Middle frontal gyrus (tissue), 1 donor: ENCODE measurements at regions not wholly inside any gene's neighbourhood (a gene's known extent, or its start where the extent isn't known, plus 50 kb on each side); places are given as distances from the start of the nearest gene placed in this dataset.
"Not testable (repeated sequence)": the region's sequence is repeated elsewhere in the genome, so short reads cannot be mapped to it uniquely, and the experiment has no call there.

Experiments used
- DNase-seq: peaks from one replicate; pipeline ENCODE4 v3.0.0-alpha.2; 2015; ENCODE audit warnings: low spot score; ENCODE audit errors: extremely low spot score

DNA sequence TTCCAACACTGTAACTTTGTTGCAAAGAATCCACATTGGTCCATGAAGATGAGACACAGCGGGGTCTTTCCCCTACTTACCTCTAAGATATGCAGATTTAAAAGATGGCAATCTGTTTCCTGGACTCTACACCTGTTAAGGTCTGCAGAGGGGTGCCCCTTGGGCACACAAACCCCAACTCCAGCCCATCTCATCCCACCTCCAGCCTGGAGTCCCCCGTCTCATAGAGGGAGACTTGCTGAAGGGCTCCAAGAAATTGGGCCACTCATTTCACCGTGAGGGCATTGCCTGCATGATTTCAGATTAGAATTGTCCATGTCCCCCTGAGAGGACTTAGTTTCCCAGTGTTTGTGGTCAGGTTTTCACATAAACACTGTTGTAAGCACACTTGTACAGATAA, 365.7 kb downstream of the IRX2 start:
- DNase-seq = no peak

- DNase-seq = no peak
Measured at GRCh38 chr5:2383698-2384065, 367.8 kb downstream of the IRX2 start.

DNA sequence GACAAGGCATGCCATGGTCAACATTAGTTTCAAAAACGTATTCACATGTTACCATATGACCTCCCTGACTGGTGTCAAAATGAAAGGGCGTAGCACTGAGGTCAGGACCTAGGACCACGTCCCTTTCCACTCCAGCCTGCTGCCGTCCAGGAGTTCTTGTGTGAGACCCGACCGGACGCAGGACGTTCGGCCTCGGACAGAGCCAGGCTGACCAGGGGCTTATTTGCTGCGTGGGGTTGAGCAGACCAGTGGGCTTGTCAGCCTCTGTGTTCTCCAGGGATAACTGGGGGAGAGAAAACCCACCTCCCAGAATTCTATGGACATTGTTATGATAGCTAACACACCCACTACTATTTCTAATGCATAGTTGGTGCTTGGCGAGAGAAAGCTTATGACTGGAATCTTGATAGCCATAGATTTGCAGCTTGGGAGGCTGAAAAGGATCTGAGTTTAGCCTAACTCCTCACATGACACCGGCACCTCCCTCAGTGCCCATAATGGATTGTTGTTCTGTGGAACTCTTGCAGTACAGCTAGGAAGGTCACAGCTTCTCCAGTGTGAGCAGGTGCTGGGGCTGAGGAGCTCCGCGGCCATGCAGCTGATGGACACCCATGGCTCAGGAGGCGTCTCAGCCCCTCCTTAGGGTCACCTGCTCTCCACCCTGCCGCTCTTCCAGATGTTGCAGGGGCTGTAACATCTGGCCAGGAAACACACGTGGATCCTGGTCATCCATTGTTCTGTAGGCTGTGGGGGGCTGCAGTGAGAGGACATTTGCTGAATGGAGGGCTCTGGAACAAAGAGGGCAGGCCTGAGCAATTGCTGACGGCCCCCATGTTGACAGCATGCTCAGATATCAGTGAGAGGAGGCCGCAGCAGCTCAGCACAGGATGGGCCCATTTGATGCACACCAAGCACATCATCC, 368.4 kb downstream of the IRX2 start:
- no peak for DNase-seq

DNA sequence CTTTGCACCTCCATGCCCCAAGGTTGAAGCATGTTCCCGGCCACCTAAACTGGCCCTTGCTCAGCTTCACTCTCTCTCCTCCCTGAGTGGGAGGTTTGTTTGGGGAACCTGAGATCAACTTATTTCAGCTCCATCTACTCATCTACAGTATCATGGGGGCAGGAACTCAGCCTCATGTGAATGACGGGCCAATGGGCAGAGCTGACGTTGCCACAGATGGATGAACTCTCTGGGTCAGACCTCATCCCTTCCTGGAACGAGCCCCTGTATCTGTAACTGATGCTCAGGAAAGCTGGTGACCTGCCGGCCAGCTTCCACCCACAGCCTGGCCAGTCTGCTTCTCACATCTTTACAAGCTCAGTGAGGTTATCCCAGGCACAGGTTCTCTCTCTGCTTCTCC, 369.6 kb downstream of the IRX2 start:
- no peak for DNase-seq

GRCh38 chr5:2381070-2381469, 370.4 kb downstream of the IRX2 start:
- DNase-seq = no peak

GRCh38 chr5:2378976-2379375, 372.5 kb downstream of the IRX2 start:
- no peak for DNase-seq

DNA sequence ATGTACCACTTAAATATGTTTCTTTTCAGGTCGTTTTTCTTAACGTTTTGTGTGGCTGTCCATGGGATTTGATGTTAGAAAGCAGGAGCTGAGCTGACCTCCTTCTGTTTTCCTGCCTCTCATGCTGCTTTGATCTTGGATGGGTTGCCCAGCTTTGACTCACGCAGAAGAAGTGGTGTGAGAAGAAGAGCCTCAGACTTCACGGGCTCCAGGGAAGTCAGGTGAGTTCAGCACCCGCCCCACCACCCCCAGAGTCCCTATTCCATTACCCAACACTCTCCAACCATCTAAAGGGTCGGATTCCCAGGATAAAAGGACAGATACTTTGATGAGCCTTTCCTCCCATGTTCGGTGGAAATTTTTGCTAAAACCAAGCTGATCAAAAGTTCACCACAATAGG, 373.4 kb downstream of the IRX2 start:
- no peak for DNase-seq

DNA sequence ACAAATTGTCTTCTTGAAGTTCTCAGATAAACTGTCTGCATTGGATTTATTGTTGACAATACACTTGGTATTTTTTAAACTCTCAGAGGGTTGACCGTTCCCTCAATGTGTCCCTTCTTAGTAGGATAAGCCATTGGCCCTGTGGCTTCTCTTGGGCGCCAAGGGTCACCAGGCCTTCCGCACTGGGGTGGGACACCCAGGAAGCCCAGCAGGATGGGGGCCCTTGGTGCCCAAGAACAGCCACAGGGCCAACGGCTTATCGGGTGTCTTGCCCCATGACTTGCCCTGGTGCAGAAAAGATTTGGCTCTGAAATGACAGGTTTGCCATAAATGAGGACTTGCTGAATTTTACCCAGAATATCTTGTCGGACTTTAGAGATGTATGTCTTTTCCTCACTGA, 375.0 kb downstream of the IRX2 start:
- no peak for DNase-seq

GRCh38 chr5:2375757-2376250, 375.7 kb downstream of the IRX2 start:
- no peak for DNase-seq

DNA sequence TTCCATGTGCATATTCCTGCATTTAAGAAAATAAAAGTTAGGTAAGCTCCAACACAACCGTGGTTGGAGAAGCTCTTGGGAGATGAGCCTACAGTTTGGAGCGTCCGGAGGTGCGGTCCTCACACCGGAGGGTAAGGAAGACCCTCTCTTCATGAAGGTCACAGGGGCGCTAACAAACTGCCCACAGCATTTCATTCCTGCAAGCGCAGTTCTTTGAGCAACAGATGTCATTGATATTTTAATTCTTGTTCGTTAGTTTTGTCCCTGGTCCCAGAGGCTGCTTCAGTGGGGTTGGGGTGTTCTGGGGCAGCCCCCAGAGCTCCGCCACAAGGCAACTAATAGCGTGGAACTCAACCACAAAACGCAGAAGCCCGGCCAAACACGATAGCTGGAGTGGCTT, 376.2 kb downstream of the IRX2 start:
- DNase-seq = no peak

DNA sequence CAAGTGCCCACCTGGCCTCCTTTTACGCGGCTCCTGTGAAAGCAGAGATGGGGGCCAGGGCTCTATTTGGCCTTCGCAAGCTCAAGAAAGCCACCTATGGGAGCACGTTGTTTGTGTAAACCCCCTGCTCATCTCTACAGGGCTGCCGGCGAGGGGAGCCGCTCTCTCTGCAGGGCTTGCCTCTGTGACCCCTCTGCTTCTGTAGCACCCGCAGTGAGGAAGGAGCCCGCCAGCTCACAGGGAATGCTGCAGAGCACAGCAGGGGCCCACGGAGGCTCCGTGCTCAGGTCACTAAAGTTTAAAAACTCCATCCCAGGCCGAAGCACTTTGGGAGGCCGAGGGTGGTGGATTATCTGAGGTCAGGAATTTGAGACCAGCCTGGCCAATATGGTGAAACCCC, 376.8 kb downstream of the IRX2 start:
- no peak for DNase-seq

GRCh38 chr5:2373631-2374030, 377.8 kb downstream of the IRX2 start:
- DNase-seq = no peak

GRCh38 chr5:2371419-2371710, 380.1 kb downstream of the IRX2 start:
- no peak for DNase-seq

DNA sequence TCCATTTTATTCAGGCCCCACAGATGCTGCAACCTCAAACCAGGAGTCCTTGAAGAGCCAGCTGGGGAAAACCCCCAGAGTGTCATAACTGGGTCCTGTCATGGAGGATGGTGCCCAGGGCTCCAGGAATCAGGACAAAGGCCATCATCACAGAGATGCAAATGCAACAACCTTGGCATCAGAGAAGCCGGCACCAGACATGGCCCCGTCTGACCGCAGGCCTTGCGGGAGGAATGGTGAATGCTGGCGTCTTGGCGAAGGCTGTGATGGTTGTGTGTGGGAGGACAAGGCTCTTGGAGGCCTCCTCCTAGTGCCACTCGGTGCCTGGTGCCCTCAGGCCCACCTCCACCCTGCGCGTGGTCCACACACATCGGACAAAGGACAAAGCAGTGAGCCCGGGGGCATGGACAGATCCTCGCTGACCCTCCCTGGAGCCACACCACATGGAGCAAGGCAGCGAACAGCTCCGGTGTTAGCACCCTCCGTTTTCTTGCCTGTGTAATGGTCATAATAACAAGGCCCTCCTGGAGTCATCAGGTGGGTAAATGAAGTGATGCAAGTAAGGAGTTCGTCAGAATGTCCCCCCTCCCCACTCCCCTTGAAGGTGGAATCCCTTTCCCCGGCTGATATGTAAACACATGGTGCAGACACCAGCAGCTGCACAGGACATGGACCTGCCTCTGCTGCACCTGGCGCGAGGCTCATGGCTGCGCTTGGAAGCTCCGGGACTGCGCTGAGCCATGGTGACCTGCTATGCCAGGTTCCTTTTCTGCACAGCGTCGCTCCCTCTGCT, 380.7 kb downstream of the IRX2 start:
- no peak for DNase-seq

DNA sequence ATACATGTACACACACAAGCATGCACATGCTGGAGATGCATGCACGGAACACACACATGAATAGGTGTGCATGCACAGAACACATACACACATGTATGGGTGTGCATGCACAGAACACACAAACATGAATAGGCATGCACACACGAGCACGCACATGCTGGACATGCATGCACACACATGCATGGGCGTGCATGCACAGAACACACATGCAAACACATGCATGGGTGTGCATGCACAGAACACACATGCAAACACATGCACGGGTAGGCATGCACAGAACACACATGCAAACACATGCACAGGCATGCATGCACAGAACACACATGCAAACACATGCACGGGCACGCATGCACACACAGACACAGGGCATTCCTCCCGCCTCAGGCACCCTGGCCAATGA, 382.3 kb downstream of the IRX2 start:
- no peak for DNase-seq

GRCh38 chr5:2366816-2367215, 384.7 kb downstream of the IRX2 start:
- no peak for DNase-seq

DNA sequence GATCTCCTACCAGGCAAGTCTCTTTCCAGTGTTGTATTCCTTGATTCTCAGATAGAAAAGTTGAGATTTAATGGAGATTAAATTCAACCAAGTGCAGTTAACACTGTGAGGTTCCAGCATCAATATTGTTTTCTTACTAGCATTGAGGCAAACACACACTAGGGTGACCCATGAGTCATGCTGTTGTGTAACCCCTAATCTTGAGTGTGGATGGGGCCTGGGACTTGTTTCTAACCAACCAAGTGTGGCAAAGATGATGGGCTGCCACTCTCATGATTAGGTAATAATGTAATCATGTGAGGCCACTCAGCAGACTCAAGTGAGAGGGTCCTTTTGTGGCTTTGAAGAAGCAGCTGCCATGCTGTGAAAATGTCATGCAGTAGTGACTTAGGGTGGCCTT, 394.2 kb downstream of the IRX2 start:
- no peak for DNase-seq

GRCh38 chr5:2355859-2356258, 395.6 kb downstream of the IRX2 start:
- DNase-seq = no peak

DNA sequence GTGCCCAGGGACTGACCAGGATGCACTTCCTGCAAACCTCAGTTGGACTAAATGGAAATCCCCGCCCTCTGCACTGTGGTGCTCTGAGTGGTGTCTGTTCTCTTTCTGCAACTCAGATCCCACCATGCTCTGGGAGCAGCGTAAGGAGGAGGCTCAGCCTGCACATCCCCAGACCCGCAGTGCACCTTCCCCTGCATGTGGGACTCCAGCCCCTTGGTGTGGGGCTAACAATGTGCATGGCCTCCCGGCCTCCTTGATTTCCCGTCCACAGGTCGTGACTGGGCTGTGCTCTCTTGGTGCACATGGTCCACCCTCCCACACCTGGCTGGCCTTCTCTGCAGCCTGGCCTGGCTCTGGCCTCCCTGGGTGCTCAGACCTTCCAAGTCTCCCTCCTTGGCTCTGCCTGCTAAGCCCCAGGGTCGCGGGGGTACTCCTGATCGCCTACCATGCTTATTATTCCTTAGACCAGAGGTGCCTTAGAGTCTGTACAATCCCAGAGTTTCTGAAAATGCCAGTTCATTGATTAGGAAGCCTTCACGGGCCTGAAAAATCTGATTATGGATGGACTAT, 397.5 kb downstream of the IRX2 start:
- DNase-seq = no peak

GRCh38 chr5:2353211-2353610, 398.3 kb downstream of the IRX2 start:
- no peak for DNase-seq

DNA sequence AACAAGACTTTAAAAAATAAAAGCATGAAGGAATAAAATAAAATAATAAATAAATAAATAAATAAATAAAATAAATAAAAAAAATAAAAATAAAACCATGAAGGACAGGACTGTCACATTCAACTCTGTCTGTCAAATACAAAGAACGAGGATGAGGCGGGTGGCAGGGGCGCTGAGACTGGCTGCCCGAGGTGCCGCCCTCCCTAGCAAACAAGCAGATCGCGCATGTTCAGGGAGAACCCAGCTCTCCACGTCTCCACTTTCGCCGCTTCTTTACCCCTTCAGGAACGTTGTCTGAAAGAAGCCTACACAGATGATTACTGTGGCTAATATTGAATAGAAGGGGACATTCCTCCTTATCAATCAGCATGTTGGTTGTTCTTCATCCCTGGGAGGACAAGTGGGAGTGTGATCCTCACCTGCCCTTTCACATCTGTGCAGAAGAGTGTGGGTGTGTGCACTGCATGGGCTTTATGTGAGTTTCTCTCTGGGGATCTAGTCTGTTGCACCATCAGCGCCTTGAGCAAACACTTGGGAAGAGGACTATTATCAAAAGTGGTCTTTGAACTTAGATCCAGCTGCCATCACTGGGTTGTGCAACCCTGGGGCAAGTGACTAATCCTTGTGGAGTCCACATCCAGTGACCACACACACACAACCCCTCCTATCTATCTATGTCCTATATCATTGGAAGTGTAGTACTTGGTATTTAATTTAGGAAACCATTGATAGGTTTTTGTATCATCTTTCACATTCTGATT, 399.2 kb downstream of the IRX2 start:
- no peak for DNase-seq

DNA sequence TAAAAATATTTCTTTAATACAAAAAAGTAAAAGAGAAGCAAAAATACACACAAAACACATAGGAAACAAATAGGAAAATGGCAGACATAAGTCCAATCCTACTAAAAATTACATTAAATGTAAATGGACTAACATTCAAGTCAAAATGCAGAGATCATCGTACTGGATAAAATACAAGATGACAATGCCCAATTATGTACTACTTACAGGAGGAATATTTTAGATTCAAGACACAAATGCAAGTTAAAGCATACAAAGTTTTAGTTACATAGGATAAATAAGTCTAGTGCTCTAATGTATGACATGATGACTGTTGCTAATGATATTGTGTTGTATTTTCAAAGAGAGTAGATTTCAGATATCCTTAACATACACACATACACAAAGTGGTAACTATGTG, 401.7 kb downstream of the IRX2 start:
- DNase-seq = not testable (repeated sequence)
